Astrocyte (in vitro differentiated cells and primary cell): ENCODE measurements at regions not wholly inside any gene's neighbourhood (a gene's known extent, or its start where the extent isn't known, plus 50 kb on each side); places are given as distances from the start of the nearest gene placed in this dataset.
A peak's percentile ranks its signal among the peaks of the same experiment; 100 is the strongest.

Experiments
- DNase-seq: peaks from one replicate; pipeline ENCODE4 v3.0.0-alpha.2; 2010; ENCODE audit warnings: low read depth
- FAIRE-seq: peaks from 2 replicates; lab custom pipeline; 2011; peaks lifted over from hg19 to GRCh38; lab: Jason Lieb, UNC
- H2AFZ ChIP-seq: 2 replicates; pipeline ENCODE4 v1.6.0; 2012; ENCODE audit warnings: low read depth, low read length, inconsistent platforms
- H3K27ac ChIP-seq: 2 replicates; pipeline ENCODE4 v1.5.1; 2011; ENCODE audit warnings: low read depth, low read length, inconsistent platforms
- H3K27me3 ChIP-seq: 2 replicates; pipeline ENCODE4 v1.6.0; 2011; ENCODE audit warnings: low read length, inconsistent platforms; ENCODE audit not compliant: insufficient read depth
- H3K36me3 ChIP-seq: 2 replicates; pipeline ENCODE4 v1.5.1; 2011; ENCODE audit warnings: low read length, inconsistent platforms; ENCODE audit not compliant: insufficient read depth
- H3K4me1 ChIP-seq: 2 replicates; pipeline ENCODE4 v1.5.1; 2011; ENCODE audit warnings: low read length, inconsistent platforms; ENCODE audit not compliant: insufficient read depth
- H3K4me2 ChIP-seq: 2 replicates; pipeline ENCODE4 v1.6.0; 2012; ENCODE audit warnings: low read length, inconsistent platforms
- H3K4me3 ChIP-seq: 2 replicates; pipeline ENCODE4 v1.5.1; 2011; ENCODE audit warnings: low read depth, mild to moderate bottlenecking, low read length, inconsistent platforms; ENCODE audit not compliant: insufficient read depth
- H3K79me2 ChIP-seq: 2 replicates; pipeline ENCODE4 v1.6.0; 2012; ENCODE audit warnings: mild to moderate bottlenecking, low read length, inconsistent platforms; ENCODE audit not compliant: insufficient read depth
- H3K9ac ChIP-seq: 2 replicates; pipeline ENCODE4 v1.6.0; 2012; ENCODE audit warnings: mild to moderate bottlenecking, low read length, inconsistent platforms
- H3K9me3 ChIP-seq: 2 replicates; pipeline ENCODE4 v1.5.1; 2012; ENCODE audit warnings: low read depth, mild to moderate bottlenecking, low read length, inconsistent platforms; ENCODE audit not compliant: insufficient read depth
- H4K20me1 ChIP-seq: 2 replicates; pipeline ENCODE4 v1.6.0; 2012; ENCODE audit warnings: low read length, inconsistent platforms; ENCODE audit not compliant: insufficient read depth
- H3K27ac Mint-ChIP-seq: one replicate; pipeline ENCODE4 v1.8.0; 2021; ENCODE audit warnings: mild to moderate bottlenecking, mixed read lengths; ENCODE audit not compliant: unreplicated experiment
- H3K27me3 Mint-ChIP-seq: one replicate; pipeline ENCODE4 v1.8.0; 2021; ENCODE audit warnings: low read depth, mixed read lengths; ENCODE audit not compliant: unreplicated experiment
- H3K36me3 Mint-ChIP-seq: one replicate; pipeline ENCODE4 v1.8.0; 2021; ENCODE audit warnings: low read depth, mixed read lengths; ENCODE audit not compliant: unreplicated experiment
- H3K4me1 Mint-ChIP-seq: one replicate; pipeline ENCODE4 v1.8.0; 2021; ENCODE audit warnings: low read depth, mixed read lengths; ENCODE audit not compliant: unreplicated experiment
- H3K4me3 Mint-ChIP-seq: one replicate; pipeline ENCODE4 v1.8.0; 2021; ENCODE audit warnings: mild to moderate bottlenecking, moderate library complexity, mixed read lengths; ENCODE audit not compliant: unreplicated experiment
- H3K9me3 Mint-ChIP-seq: one replicate; pipeline ENCODE4 v1.8.0; 2021; ENCODE audit warnings: mild to moderate bottlenecking, mixed read lengths; ENCODE audit not compliant: unreplicated experiment
- EZH2 ChIP-seq: IDR thresholded peaks from 2 replicates; pipeline ENCODE4 v1.6.1; 2012; ENCODE audit warnings: mild to moderate bottlenecking, low read length, inconsistent platforms; ENCODE audit not compliant: insufficient read depth
- TF ChIP-seq, protein P1 (sequence below): IDR thresholded peaks from 2 replicates; pipeline ENCODE4 v1.5.1; 2011; ENCODE audit warnings: low read depth, mild to moderate bottlenecking, inconsistent platforms, low read length, moderate library complexity; ENCODE audit not compliant: insufficient read depth

DNA sequence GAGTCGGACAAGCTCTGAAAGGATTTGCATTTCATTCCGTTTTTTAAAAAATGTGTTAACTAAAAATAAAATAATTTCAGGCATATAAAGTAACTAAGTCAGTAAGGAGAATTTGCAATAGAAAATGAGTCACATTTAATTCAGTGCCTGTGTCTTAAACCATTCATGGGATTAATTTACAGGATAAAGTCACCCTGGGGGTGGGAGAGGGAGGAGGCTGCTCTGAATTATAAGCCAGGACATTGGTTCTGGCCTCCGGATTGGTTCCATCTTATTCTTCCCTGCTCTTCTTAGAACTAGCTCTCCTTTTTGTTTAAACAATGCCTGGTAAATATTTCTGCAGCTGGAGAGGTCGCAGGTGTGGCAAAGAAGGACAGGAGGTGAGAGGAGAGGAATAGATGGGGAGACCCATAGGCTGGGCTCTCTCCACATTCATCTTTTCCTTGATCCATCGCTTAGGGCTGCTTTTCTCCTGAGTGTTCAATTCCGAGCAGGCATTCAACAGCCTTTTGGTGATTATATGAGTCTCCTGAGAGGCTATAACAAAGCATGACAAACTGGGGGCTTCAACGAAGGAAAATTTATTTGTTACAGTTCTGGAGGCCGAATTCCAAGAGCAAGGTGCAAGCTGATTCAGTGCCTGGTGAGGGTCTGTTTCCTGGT, 319.2 kb downstream of the PHKB start:
- H3K4me3 Mint-ChIP-seq, result no peak overlapping the region
- H3K9me3 Mint-ChIP-seq, result no peaks in the 10 kb centered on the region
- H4K20me1 ChIP-seq, result no peaks in the 10 kb centered on the region
- no peaks in the 10 kb centered on the region for H3K79me2 ChIP-seq
- H3K9ac ChIP-seq, result no peak overlapping the region
- H3K36me3 Mint-ChIP-seq, result peaks cover 2% of the 10 kb centered on the region
- H3K27me3 Mint-ChIP-seq, result peaks cover 4% of the 10 kb centered on the region
- no peaks in the 10 kb centered on the region for H3K9me3 ChIP-seq
- H3K27me3 ChIP-seq, result peaks cover 4% of the 10 kb centered on the region
- no peak overlapping the region for H3K27ac ChIP-seq
- H3K4me2 ChIP-seq, result no peak overlapping the region
- H3K36me3 ChIP-seq, result no peaks in the 10 kb centered on the region
- H3K4me3 ChIP-seq, result no peak overlapping the region
- H3K27ac Mint-ChIP-seq, result no peak overlapping the region
- peaks cover 7% of the 10 kb centered on the region for H3K4me1 Mint-ChIP-seq
- peaks cover 7% of the 10 kb centered on the region for H3K4me1 ChIP-seq
- no peak for TF ChIP-seq EZH2
- TF ChIP-seq, protein P1, sequence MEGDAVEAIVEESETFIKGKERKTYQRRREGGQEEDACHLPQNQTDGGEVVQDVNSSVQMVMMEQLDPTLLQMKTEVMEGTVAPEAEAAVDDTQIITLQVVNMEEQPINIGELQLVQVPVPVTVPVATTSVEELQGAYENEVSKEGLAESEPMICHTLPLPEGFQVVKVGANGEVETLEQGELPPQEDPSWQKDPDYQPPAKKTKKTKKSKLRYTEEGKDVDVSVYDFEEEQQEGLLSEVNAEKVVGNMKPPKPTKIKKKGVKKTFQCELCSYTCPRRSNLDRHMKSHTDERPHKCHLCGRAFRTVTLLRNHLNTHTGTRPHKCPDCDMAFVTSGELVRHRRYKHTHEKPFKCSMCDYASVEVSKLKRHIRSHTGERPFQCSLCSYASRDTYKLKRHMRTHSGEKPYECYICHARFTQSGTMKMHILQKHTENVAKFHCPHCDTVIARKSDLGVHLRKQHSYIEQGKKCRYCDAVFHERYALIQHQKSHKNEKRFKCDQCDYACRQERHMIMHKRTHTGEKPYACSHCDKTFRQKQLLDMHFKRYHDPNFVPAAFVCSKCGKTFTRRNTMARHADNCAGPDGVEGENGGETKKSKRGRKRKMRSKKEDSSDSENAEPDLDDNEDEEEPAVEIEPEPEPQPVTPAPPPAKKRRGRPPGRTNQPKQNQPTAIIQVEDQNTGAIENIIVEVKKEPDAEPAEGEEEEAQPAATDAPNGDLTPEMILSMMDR, result no peak
- no peak overlapping the region for H2AFZ ChIP-seq
- DNase-seq, result no peak
- FAIRE-seq, result no peak

DNA sequence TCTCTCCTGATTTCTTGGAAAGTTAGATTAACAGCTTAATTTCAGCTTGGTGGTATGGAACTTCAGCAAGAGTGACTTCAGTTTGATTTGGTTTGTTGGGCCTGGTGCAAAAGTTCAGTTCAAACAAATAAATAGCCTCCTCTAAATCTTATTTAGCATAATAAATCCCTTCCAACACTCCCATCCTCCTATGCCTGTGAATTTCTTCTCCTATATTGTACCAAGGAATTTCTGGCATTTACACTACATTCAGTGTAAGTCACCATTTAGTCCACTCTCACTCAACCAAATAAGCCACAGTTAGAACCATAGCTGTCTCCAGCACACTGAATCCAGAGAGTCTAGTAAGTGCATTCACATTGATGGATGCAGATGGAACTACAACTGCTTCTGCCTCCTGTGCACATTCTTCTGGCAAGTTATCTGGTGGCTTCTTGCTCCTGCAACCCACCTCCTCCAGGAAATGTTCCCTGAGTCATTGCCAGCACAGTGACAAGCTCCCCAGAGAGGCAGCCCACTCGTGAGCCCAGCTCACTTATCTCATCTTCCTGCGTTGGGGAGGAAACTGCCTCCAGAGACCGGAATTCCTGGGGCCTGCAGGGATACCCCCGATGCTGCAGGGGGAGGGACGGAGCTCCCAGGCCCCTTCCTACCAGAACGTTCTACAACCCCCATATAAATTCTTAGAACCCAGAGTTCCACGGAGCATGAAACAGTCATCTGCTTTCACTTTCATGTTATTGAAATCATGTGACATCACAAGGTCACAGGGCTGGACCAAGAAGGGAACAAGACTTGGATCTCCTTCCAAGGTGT, 318.3 kb downstream of the PHKB start:
- DNase-seq (peak; percentile 29), FAIRE-seq (peak; percentile 54)
- Mint-ChIP-seq H3K27me3 (no peaks in the 10 kb centered on the region), H3K4me1 (peaks cover 7% of the 10 kb centered on the region), H3K27ac (no peak overlapping the region), H3K9me3 (no peaks in the 10 kb centered on the region), H3K36me3 (peaks cover 2% of the 10 kb centered on the region), H3K4me3 (no peak overlapping the region)
- H3K27me3 ChIP-seq, result peaks cover 4% of the 10 kb centered on the region
- peak overlapping the region; percentile 77 for H3K4me2 ChIP-seq
- TF ChIP-seq, protein P1, result no peak
- TF ChIP-seq EZH2, result no peak
- peak overlapping the region; percentile 51 for H2AFZ ChIP-seq
- peak overlapping the region; percentile 35 for H3K4me3 ChIP-seq
- no peaks in the 10 kb centered on the region for H3K79me2 ChIP-seq
- no peaks in the 10 kb centered on the region for H3K9me3 ChIP-seq
- H3K4me1 ChIP-seq, result peaks cover 7% of the 10 kb centered on the region
- H3K27ac ChIP-seq, result no peak overlapping the region
- H3K9ac ChIP-seq, result peak overlapping the region; percentile 12
- no peaks in the 10 kb centered on the region for H4K20me1 ChIP-seq
- H3K36me3 ChIP-seq, result no peaks in the 10 kb centered on the region
